Upper lobe of left lung (tissue), 4 donors: ENCODE measurements at regions not wholly inside any gene's neighbourhood (a gene's known extent, or its start where the extent isn't known, plus 50 kb on each side); places are given as distances from the start of the nearest gene placed in this dataset.

Experiments used
- CTCF ChIP-seq, 6 experiments: fragments of 450-650 bp in 4 of 6; fragments of 200-600 bp in 2 of 6; sonication (generic) in 2 of 6; IDR thresholded peaks; one replicate each; pipeline ENCODE4 v1.5.1; 2016 to 2019; ENCODE audit warnings: antibody characterized with exemption in 6 of 6
- EP300 ChIP-seq, 4 donors: sonication (generic); formaldehyde crosslinking; IDR thresholded peaks; one replicate each; pipeline ENCODE4 v1.5.1; 2017; ENCODE audit warnings: antibody characterized with exemption in 4 of 4, control low read depth in 2 of 4
- POLR2A ChIP-seq, 4 donors: fragments of 450-650 bp; IDR thresholded peaks; one replicate each; pipeline ENCODE4 v1.5.1; 2016 to 2017; ENCODE audit warnings: antibody characterized with exemption in 4 of 4, mild to moderate bottlenecking in 2 of 4

GRCh38 chr3:166518040-166518439 is 680.8 kb upstream of the BCHE start:
- TF ChIP-seq POLR2A (IDR thresholded peaks at IDR 0.05) (no peak), CTCF (IDR thresholded peaks at IDR 0.05) (no peak), EP300 (IDR thresholded peaks at IDR 0.05) (no peak)
